ENCODE measurements at regions not wholly inside any gene's neighbourhood (a gene's known extent, or its start where the extent isn't known, plus 50 kb on each side); places are given as distances from the start of the nearest gene placed in this dataset.
"Not testable (repeated sequence)": the region's sequence is repeated elsewhere in the genome, so short reads cannot be mapped to it uniquely, and the experiment has no call there.

DNA sequence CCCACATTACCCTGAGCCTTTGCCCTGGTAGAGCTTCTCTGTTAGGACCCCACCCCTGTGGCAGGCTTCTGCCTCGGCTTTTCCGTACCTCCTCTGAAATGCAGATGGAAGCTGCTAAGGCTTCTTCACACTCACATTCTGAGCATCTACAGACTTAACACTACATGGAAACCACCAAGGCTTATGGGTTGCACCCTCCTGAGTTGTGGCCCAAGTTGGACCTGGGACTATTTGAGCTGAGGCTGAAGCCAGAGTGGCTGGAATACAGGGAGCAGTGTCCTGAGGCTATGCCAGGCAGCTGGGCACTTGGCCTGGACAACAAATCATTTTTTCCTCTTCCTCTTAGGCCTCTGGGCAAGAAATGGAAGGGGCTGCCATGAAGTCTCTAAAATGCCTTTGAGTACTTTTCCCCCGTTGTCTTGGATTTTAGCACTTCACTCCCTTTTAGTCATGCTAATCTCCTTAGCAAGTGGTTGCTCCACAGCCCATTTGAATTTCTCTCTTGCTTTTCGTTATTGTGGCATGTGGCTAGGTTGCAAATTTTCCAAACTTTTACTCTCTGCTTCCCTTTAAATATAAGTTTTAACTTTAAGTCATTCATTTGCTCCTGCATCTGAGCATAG, 114.8 kb upstream of the FIBIN start:
- H3K4me3 ChIP-seq (ENCODE audit: low read depth in 1 of 5, low read length in 5 of 5) = no peak overlapping the region
- peaks cover 0 to 7% (median 3%) of the 10 kb centered on the region in 5 donors for H3K9me3 ChIP-seq (ENCODE audit: control insufficient read depth in 5 of 5, low read length in 5 of 5)
- no peaks in the 10 kb centered on the region for H3K36me3 ChIP-seq (ENCODE audit: control insufficient read depth in 5 of 5, insufficient read depth in 5 of 5, low read length in 5 of 5)
- no peaks in the 10 kb centered on the region for H3K4me1 ChIP-seq (ENCODE audit: control insufficient read depth in 5 of 5, insufficient read depth in 5 of 5, low read length in 5 of 5)
- H3K27ac ChIP-seq (ENCODE audit: low read depth, low read length) = no peak overlapping the region
- no peak overlapping the region for H3K9ac ChIP-seq (ENCODE audit: low read length in 5 of 5)
- no peaks in the 10 kb centered on the region for H3K27me3 ChIP-seq (ENCODE audit: control insufficient read depth in 5 of 5, insufficient read depth in 4 of 5, low read length in 5 of 5)

GRCh38 chr11:26882363-26882880, 111.5 kb upstream of the FIBIN start:
- not testable (repeated sequence) for H3K27me3 ChIP-seq (ENCODE audit: control insufficient read depth in 5 of 5, insufficient read depth in 4 of 5, low read length in 5 of 5); H3K36me3 ChIP-seq (ENCODE audit: control insufficient read depth in 5 of 5, insufficient read depth in 5 of 5, low read length in 5 of 5); H3K4me1 ChIP-seq (ENCODE audit: control insufficient read depth in 5 of 5, insufficient read depth in 5 of 5, low read length in 5 of 5); H3K27ac ChIP-seq (ENCODE audit: low read depth, low read length); H3K4me3 ChIP-seq (ENCODE audit: low read depth in 1 of 5, low read length in 5 of 5); H3K9me3 ChIP-seq (ENCODE audit: control insufficient read depth in 5 of 5, low read length in 5 of 5); H3K9ac ChIP-seq (ENCODE audit: low read length in 5 of 5)

- Histone ChIP-seq H3K4me1 (ENCODE audit: control insufficient read depth in 5 of 5, insufficient read depth in 5 of 5, low read length in 5 of 5) (no peaks in the 10 kb centered on the region), H3K27me3 (ENCODE audit: control insufficient read depth in 5 of 5, insufficient read depth in 4 of 5, low read length in 5 of 5) (no peaks in the 10 kb centered on the region), H3K4me3 (ENCODE audit: low read depth in 1 of 5, low read length in 5 of 5) (no peak overlapping the region), H3K36me3 (ENCODE audit: control insufficient read depth in 5 of 5, insufficient read depth in 5 of 5, low read length in 5 of 5) (no peaks in the 10 kb centered on the region), H3K27ac (ENCODE audit: low read depth, low read length) (no peak overlapping the region), H3K9ac (ENCODE audit: low read length in 5 of 5) (no peak overlapping the region), H3K9me3 (ENCODE audit: control insufficient read depth in 5 of 5, low read length in 5 of 5) (peaks cover 0 to 5% (median 0%) of the 10 kb centered on the region in 5 donors)
Measured at GRCh38 chr11:26891501-26891900, 102.4 kb upstream of the FIBIN start.

- no peak overlapping the region for H3K4me3 ChIP-seq (ENCODE audit: low read depth in 1 of 5, low read length in 5 of 5)
- H3K27ac ChIP-seq (ENCODE audit: low read depth, low read length) = no peak overlapping the region
- H3K9me3 ChIP-seq (ENCODE audit: control insufficient read depth in 5 of 5, low read length in 5 of 5) = peaks cover 0 to 5% (median 0%) of the 10 kb centered on the region in 5 donors
- H3K9ac ChIP-seq (ENCODE audit: low read length in 5 of 5) = no peak overlapping the region
- no peaks in the 10 kb centered on the region for H3K4me1 ChIP-seq (ENCODE audit: control insufficient read depth in 5 of 5, insufficient read depth in 5 of 5, low read length in 5 of 5)
- H3K36me3 ChIP-seq (ENCODE audit: control insufficient read depth in 5 of 5, insufficient read depth in 5 of 5, low read length in 5 of 5) = no peaks in the 10 kb centered on the region
- H3K27me3 ChIP-seq (ENCODE audit: control insufficient read depth in 5 of 5, insufficient read depth in 4 of 5, low read length in 5 of 5) = no peaks in the 10 kb centered on the region
Measured at GRCh38 chr11:26896719-26897118, 97.2 kb upstream of the FIBIN start.

DNA sequence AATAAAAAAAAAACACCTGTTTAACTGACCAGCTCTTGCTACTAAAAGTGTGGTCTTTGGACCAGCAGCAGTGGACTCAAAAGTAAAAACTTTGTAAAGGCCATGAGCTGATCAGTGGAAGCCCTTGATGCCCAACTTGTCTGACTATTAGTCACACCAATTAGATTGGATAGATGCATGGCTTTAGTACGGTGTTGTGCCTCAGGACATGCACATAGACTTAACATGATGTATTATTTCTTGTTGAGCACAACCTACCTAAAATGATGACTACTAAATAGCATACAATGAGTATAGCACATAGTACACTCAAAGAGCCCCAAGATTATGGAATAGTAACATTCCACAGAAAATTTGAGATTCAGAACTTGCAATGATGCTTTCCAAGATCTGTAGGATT, 95.1 kb upstream of the FIBIN start:
- no peaks in the 10 kb centered on the region for H3K27me3 ChIP-seq (ENCODE audit: control insufficient read depth in 5 of 5, insufficient read depth in 4 of 5, low read length in 5 of 5)
- H3K4me1 ChIP-seq (ENCODE audit: control insufficient read depth in 5 of 5, insufficient read depth in 5 of 5, low read length in 5 of 5) = no peaks in the 10 kb centered on the region

GRCh38 chr11:26901162-26901561, 92.8 kb upstream of the FIBIN start:
- Histone ChIP-seq H3K27ac (ENCODE audit: low read depth, low read length) (no peak overlapping the region), H3K9ac (ENCODE audit: low read length in 5 of 5) (no peak overlapping the region), H3K9me3 (ENCODE audit: control insufficient read depth in 5 of 5, low read length in 5 of 5) (no peaks in the 10 kb centered on the region)

More for the DNA sequence above, 95.1 kb upstream of the FIBIN start:
- no peaks in the 10 kb centered on the region for H3K36me3 ChIP-seq (ENCODE audit: control insufficient read depth in 5 of 5, insufficient read depth in 5 of 5, low read length in 5 of 5)
- H3K9ac ChIP-seq (ENCODE audit: low read length in 5 of 5) = no peak overlapping the region
- H3K9me3 ChIP-seq (ENCODE audit: control insufficient read depth in 5 of 5, low read length in 5 of 5) = peaks cover 0 to 5% (median 0%) of the 10 kb centered on the region in 5 donors
- H3K4me3 ChIP-seq (ENCODE audit: low read depth in 1 of 5, low read length in 5 of 5) = no peak overlapping the region
- no peak overlapping the region for H3K27ac ChIP-seq (ENCODE audit: low read depth, low read length)

DNA sequence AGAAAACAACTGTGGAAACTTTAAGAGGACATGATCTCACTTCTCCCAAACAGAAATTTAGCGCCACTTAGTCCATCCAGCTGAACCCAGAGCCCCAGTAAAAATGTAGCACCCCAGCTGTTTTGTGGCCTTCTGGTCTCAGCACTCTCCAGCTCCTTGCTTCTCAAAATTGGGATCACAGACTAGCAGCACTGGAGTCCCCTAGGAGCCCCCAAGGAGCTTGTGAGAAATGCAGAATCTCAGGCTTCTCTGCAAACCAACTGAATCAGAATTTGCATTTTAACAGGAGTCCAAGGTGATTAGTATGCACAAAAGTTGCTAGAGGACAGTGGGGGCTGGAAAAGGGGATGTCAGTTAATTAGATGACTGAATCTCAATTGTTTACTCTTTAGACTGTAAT, 89.8 kb upstream of the FIBIN start:
- no peaks in the 10 kb centered on the region for H3K4me1 ChIP-seq (ENCODE audit: control insufficient read depth in 5 of 5, insufficient read depth in 5 of 5, low read length in 5 of 5)
- H3K27ac ChIP-seq (ENCODE audit: low read depth, low read length) = no peak overlapping the region

More at GRCh38 chr11:26901162-26901561, 92.8 kb upstream of the FIBIN start:
- Histone ChIP-seq H3K27me3 (ENCODE audit: control insufficient read depth in 5 of 5, insufficient read depth in 4 of 5, low read length in 5 of 5) (no peaks in the 10 kb centered on the region), H3K4me1 (ENCODE audit: control insufficient read depth in 5 of 5, insufficient read depth in 5 of 5, low read length in 5 of 5) (no peaks in the 10 kb centered on the region), H3K36me3 (ENCODE audit: control insufficient read depth in 5 of 5, insufficient read depth in 5 of 5, low read length in 5 of 5) (no peaks in the 10 kb centered on the region), H3K4me3 (ENCODE audit: low read depth in 1 of 5, low read length in 5 of 5) (no peak overlapping the region)

GRCh38 chr11:26904801-26905200, 89.1 kb upstream of the FIBIN start:
- H3K4me1 ChIP-seq (ENCODE audit: control insufficient read depth in 5 of 5, insufficient read depth in 5 of 5, low read length in 5 of 5) = no peaks in the 10 kb centered on the region
- no peaks in the 10 kb centered on the region for H3K27me3 ChIP-seq (ENCODE audit: control insufficient read depth in 5 of 5, insufficient read depth in 4 of 5, low read length in 5 of 5)
- no peaks in the 10 kb centered on the region for H3K9me3 ChIP-seq (ENCODE audit: control insufficient read depth in 5 of 5, low read length in 5 of 5)
- no peak overlapping the region for H3K9ac ChIP-seq (ENCODE audit: low read length in 5 of 5)
- H3K27ac ChIP-seq (ENCODE audit: low read depth, low read length) = no peak overlapping the region
- H3K36me3 ChIP-seq (ENCODE audit: control insufficient read depth in 5 of 5, insufficient read depth in 5 of 5, low read length in 5 of 5) = no peaks in the 10 kb centered on the region
- H3K4me3 ChIP-seq (ENCODE audit: low read depth in 1 of 5, low read length in 5 of 5) = no peak overlapping the region

More for the DNA sequence above, 89.8 kb upstream of the FIBIN start:
- Histone ChIP-seq H3K27me3 (ENCODE audit: control insufficient read depth in 5 of 5, insufficient read depth in 4 of 5, low read length in 5 of 5) (no peaks in the 10 kb centered on the region), H3K4me3 (ENCODE audit: low read depth in 1 of 5, low read length in 5 of 5) (no peak overlapping the region), H3K36me3 (ENCODE audit: control insufficient read depth in 5 of 5, insufficient read depth in 5 of 5, low read length in 5 of 5) (no peaks in the 10 kb centered on the region), H3K9me3 (ENCODE audit: control insufficient read depth in 5 of 5, low read length in 5 of 5) (no peaks in the 10 kb centered on the region), H3K9ac (ENCODE audit: low read length in 5 of 5) (no peak overlapping the region)

- Histone ChIP-seq H3K27ac (ENCODE audit: low read depth, low read length) (no peak overlapping the region), H3K9me3 (ENCODE audit: control insufficient read depth in 5 of 5, low read length in 5 of 5) (no peaks in the 10 kb centered on the region), H3K4me3 (ENCODE audit: low read depth in 1 of 5, low read length in 5 of 5) (no peak overlapping the region), H3K9ac (ENCODE audit: low read length in 5 of 5) (no peak overlapping the region), H3K27me3 (ENCODE audit: control insufficient read depth in 5 of 5, insufficient read depth in 4 of 5, low read length in 5 of 5) (no peaks in the 10 kb centered on the region), H3K4me1 (ENCODE audit: control insufficient read depth in 5 of 5, insufficient read depth in 5 of 5, low read length in 5 of 5) (no peaks in the 10 kb centered on the region), H3K36me3 (ENCODE audit: control insufficient read depth in 5 of 5, insufficient read depth in 5 of 5, low read length in 5 of 5) (no peaks in the 10 kb centered on the region)
Measured at GRCh38 chr11:26905368-26905767, 88.5 kb upstream of the FIBIN start.

DNA sequence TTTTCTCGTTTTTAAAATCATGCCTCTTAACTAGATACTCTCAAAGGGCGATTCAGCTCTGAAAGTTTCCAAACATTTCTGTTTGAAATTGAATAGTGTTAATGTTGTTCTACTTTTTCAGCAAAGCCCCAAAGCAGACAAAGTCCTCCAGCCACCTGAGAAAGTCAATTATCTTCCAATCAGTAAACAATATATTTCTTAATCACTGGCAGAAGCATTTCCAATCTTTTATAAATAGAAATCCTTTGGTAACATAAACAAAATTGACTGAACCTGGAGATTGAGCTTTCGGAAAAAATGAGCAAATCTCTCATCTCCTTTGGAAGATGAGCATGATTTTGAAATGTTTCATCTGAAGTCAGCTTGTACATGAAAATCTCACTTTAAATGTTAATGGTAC, 84.4 kb upstream of the FIBIN start:
- Histone ChIP-seq H3K27me3 (ENCODE audit: control insufficient read depth in 5 of 5, insufficient read depth in 4 of 5, low read length in 5 of 5) (no peaks in the 10 kb centered on the region), H3K27ac (ENCODE audit: low read depth, low read length) (no peak overlapping the region), H3K4me1 (ENCODE audit: control insufficient read depth in 5 of 5, insufficient read depth in 5 of 5, low read length in 5 of 5) (peaks cover 0 to 4% (median 0%) of the 10 kb centered on the region in 5 donors), H3K36me3 (ENCODE audit: control insufficient read depth in 5 of 5, insufficient read depth in 5 of 5, low read length in 5 of 5) (no peaks in the 10 kb centered on the region), H3K9ac (ENCODE audit: low read length in 5 of 5) (no peak overlapping the region), H3K4me3 (ENCODE audit: low read depth in 1 of 5, low read length in 5 of 5) (no peak overlapping the region), H3K9me3 (ENCODE audit: control insufficient read depth in 5 of 5, low read length in 5 of 5) (no peaks in the 10 kb centered on the region)

Measured in subcutaneous abdominal adipose tissue (tissue), 5 donors.